ENCODE measurements at regions not wholly inside any gene's neighbourhood (a gene's known extent, or its start where the extent isn't known, plus 50 kb on each side); places are given as distances from the start of the nearest gene placed in this dataset.

- TF ChIP-seq EZH2 (IDR thresholded peaks at IDR 0.05; ENCODE audit: low read depth, unreplicated experiment) (no peak), CTCF (conservative IDR thresholded peaks at IDR 0.05; ENCODE audit: low read depth in 2 of 2) (no peak), POLR2AphosphoS5 (IDR thresholded peaks at IDR 0.05; ENCODE audit: low read depth) (no peak), EZH2phosphoT487 (IDR thresholded peaks at IDR 0.05; ENCODE audit: unreplicated experiment) (no peak), JUNB (IDR thresholded peaks at IDR 0.05; ENCODE audit: unreplicated experiment) (no peak), CREB1 (CRISPR knock-in tag; IDR thresholded peaks at IDR 0.05; ENCODE audit: low read depth) (no peak)
- TF ChIP-seq, protein P1, sequence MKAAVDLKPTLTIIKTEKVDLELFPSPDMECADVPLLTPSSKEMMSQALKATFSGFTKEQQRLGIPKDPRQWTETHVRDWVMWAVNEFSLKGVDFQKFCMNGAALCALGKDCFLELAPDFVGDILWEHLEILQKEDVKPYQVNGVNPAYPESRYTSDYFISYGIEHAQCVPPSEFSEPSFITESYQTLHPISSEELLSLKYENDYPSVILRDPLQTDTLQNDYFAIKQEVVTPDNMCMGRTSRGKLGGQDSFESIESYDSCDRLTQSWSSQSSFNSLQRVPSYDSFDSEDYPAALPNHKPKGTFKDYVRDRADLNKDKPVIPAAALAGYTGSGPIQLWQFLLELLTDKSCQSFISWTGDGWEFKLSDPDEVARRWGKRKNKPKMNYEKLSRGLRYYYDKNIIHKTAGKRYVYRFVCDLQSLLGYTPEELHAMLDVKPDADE (IDR thresholded peaks at IDR 0.05) = no peak
- TF ChIP-seq, protein P2, sequence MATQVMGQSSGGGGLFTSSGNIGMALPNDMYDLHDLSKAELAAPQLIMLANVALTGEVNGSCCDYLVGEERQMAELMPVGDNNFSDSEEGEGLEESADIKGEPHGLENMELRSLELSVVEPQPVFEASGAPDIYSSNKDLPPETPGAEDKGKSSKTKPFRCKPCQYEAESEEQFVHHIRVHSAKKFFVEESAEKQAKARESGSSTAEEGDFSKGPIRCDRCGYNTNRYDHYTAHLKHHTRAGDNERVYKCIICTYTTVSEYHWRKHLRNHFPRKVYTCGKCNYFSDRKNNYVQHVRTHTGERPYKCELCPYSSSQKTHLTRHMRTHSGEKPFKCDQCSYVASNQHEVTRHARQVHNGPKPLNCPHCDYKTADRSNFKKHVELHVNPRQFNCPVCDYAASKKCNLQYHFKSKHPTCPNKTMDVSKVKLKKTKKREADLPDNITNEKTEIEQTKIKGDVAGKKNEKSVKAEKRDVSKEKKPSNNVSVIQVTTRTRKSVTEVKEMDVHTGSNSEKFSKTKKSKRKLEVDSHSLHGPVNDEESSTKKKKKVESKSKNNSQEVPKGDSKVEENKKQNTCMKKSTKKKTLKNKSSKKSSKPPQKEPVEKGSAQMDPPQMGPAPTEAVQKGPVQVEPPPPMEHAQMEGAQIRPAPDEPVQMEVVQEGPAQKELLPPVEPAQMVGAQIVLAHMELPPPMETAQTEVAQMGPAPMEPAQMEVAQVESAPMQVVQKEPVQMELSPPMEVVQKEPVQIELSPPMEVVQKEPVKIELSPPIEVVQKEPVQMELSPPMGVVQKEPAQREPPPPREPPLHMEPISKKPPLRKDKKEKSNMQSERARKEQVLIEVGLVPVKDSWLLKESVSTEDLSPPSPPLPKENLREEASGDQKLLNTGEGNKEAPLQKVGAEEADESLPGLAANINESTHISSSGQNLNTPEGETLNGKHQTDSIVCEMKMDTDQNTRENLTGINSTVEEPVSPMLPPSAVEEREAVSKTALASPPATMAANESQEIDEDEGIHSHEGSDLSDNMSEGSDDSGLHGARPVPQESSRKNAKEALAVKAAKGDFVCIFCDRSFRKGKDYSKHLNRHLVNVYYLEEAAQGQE (IDR thresholded peaks at IDR 0.05; ENCODE audit: unreplicated experiment) = no peak
Observed at GRCh38 chr4:60581919-60582536, 618.1 kb upstream of the ADGRL3 start.
